ENCODE measurements at regions not wholly inside any gene's neighbourhood (a gene's known extent, or its start where the extent isn't known, plus 50 kb on each side); places are given as distances from the start of the nearest gene placed in this dataset.

- Histone ChIP-seq H3K27me3 (ENCODE audit: control insufficient read depth in 3 of 3, insufficient read depth in 3 of 3, low read length in 3 of 3) (no peaks in the 10 kb centered on the region), H3K27ac (ENCODE audit: low read depth in 1 of 3, low read length in 2 of 3) (no peak overlapping the region), H3K4me3 (ENCODE audit: low read depth in 1 of 3, low read length in 3 of 3) (no peak overlapping the region), H3K36me3 (ENCODE audit: control insufficient read depth in 3 of 3, insufficient read depth in 2 of 3, low read depth in 1 of 3, low read length in 3 of 3) (no peaks in the 10 kb centered on the region), H3K4me1 (ENCODE audit: control insufficient read depth in 3 of 3, insufficient read depth in 2 of 3, low read depth in 1 of 3, low read length in 2 of 3) (no peaks in the 10 kb centered on the region), H3K9me3 (ENCODE audit: control insufficient read depth in 2 of 2, insufficient read depth in 1 of 2, low read depth in 1 of 2, low read length in 1 of 2) (no peaks in the 10 kb centered on the region)
- no peak for FAIRE-seq
- 45 to 81% (median 56%) methylated on average over 1 of the region's 1 CpG for WGBS, 3 donors
- DNase-seq, result no peak
Observed at GRCh38 chr3:69650066-69650419, 89.2 kb upstream of the MITF start.

DNA sequence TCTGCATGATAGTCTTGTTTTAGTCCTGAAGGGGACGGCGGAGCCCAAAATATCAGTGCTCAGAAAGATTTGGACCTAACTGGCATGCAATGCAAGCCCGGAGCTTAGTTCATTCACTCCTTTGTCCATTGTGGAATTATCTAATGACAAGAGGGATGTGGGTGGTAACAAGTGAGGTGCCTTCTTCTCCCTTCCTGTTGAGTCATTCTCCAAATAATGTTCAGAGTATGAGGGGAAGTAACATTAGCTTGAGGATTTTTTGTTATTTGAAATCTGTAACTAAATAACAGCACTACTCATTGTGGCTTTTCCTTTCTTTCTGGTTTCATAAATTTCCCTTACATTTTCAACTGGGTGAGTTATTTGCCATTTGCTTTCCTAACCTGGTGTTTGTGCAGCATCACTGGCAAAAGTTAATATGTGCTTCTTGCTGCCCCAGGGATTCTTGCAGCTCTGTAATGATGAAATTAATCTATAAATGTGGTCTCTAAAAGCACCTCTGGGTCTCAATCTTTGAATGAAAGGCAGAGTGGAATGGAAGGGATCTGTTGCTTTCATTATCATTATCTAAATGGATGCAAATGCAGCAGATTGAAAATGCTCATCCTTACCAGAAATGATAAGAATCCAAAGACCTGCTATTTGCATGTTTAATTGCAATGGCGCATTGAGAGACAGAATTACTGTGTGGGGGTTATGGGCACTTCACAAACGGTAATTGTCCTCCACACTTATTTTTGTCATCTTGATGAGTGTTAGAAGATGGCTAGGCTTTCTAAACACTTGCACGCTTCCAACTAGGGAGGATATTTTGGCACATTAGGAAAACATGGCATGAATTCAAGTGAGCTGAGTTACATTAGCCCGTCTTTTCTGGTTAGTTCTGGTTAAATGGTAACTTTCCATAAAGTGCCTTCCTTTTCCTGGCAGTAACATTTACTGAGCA lies 89.9 kb upstream of the MITF start:
- Histone ChIP-seq H3K4me3 (ENCODE audit: low read depth in 1 of 3, low read length in 3 of 3) (no peak overlapping the region), H3K27ac (ENCODE audit: low read depth in 1 of 3, low read length in 2 of 3) (no peak overlapping the region), H3K27me3 (ENCODE audit: control insufficient read depth in 3 of 3, insufficient read depth in 3 of 3, low read length in 3 of 3) (no peaks in the 10 kb centered on the region), H3K4me1 (ENCODE audit: control insufficient read depth in 3 of 3, insufficient read depth in 2 of 3, low read depth in 1 of 3, low read length in 2 of 3) (no peaks in the 10 kb centered on the region), H3K9me3 (ENCODE audit: control insufficient read depth in 2 of 2, insufficient read depth in 1 of 2, low read depth in 1 of 2, low read length in 1 of 2) (no peaks in the 10 kb centered on the region), H3K36me3 (ENCODE audit: control insufficient read depth in 3 of 3, insufficient read depth in 2 of 3, low read depth in 1 of 3, low read length in 3 of 3) (no peaks in the 10 kb centered on the region)
- FAIRE-seq, result no peak
- WGBS, 3 donors, result 66 to 86% (median 73%) methylated on average over 7 of the region's 7 CpGs
- DNase-seq, result no peak

GRCh38 chr3:69648126-69648525 lies 91.1 kb upstream of the MITF start:
- Histone ChIP-seq H3K36me3 (ENCODE audit: control insufficient read depth in 3 of 3, insufficient read depth in 2 of 3, low read depth in 1 of 3, low read length in 3 of 3) (no peaks in the 10 kb centered on the region), H3K4me1 (ENCODE audit: control insufficient read depth in 3 of 3, insufficient read depth in 2 of 3, low read depth in 1 of 3, low read length in 2 of 3) (no peaks in the 10 kb centered on the region), H3K27me3 (ENCODE audit: control insufficient read depth in 3 of 3, insufficient read depth in 3 of 3, low read length in 3 of 3) (no peaks in the 10 kb centered on the region), H3K9me3 (ENCODE audit: control insufficient read depth in 2 of 2, insufficient read depth in 1 of 2, low read depth in 1 of 2, low read length in 1 of 2) (no peaks in the 10 kb centered on the region), H3K27ac (ENCODE audit: low read depth in 1 of 3, low read length in 2 of 3) (no peak overlapping the region), H3K4me3 (ENCODE audit: low read depth in 1 of 3, low read length in 3 of 3) (no peak overlapping the region)
- no peak for FAIRE-seq
- no peak for DNase-seq
- WGBS, 3 donors, result 51 to 95% (median 64%) methylated on average over 2 of the region's 2 CpGs

DNA sequence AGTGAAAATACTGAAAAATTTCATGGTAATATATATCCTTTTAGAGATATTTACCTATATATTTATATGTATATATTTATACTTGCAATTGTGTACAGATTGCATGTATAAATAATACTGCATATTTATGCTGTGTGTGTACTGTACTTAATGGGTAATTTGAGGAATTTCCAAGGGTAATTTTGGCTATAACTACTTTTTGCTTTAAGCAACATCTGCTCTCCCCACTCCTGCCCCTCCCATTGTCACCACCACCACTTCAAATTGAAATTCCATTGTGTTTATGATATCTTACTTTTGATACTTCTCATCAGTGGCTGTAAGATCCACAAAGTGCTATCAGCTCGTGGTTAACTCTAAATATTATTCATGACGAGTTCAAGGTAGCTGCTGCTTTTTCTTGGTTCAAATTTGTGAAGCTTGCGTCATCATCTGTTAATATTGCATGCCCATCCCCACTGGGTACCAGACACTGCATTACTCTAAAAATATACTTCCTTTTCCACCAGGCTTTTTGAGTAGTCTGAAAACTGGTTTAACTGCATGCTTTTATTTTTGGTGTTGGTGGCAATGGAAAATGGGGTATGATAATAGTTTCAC lies 91.7 kb upstream of the MITF start:
- no peak for FAIRE-seq

GRCh38 chr3:69647081-69647480 lies 92.2 kb upstream of the MITF start:
- H3K27ac ChIP-seq (ENCODE audit: low read depth in 1 of 3, low read length in 2 of 3), result no peak overlapping the region
- no peak for FAIRE-seq
- WGBS, 3 donors, result 83 to 95% (median 91%) methylated on average over 3 of the region's 3 CpGs

More for the DNA sequence above, 91.7 kb upstream of the MITF start:
- Histone ChIP-seq H3K4me3 (ENCODE audit: low read depth in 1 of 3, low read length in 3 of 3) (no peak overlapping the region), H3K27me3 (ENCODE audit: control insufficient read depth in 3 of 3, insufficient read depth in 3 of 3, low read length in 3 of 3) (no peaks in the 10 kb centered on the region), H3K9me3 (ENCODE audit: control insufficient read depth in 2 of 2, insufficient read depth in 1 of 2, low read depth in 1 of 2, low read length in 1 of 2) (no peaks in the 10 kb centered on the region), H3K4me1 (ENCODE audit: control insufficient read depth in 3 of 3, insufficient read depth in 2 of 3, low read depth in 1 of 3, low read length in 2 of 3) (no peaks in the 10 kb centered on the region), H3K27ac (ENCODE audit: low read depth in 1 of 3, low read length in 2 of 3) (no peak overlapping the region), H3K36me3 (ENCODE audit: control insufficient read depth in 3 of 3, insufficient read depth in 2 of 3, low read depth in 1 of 3, low read length in 3 of 3) (no peaks in the 10 kb centered on the region)
- no peak for DNase-seq
- 36 to 49% (median 42%) methylated on average over 3 of the region's 3 CpGs for WGBS, 3 donors

DNA sequence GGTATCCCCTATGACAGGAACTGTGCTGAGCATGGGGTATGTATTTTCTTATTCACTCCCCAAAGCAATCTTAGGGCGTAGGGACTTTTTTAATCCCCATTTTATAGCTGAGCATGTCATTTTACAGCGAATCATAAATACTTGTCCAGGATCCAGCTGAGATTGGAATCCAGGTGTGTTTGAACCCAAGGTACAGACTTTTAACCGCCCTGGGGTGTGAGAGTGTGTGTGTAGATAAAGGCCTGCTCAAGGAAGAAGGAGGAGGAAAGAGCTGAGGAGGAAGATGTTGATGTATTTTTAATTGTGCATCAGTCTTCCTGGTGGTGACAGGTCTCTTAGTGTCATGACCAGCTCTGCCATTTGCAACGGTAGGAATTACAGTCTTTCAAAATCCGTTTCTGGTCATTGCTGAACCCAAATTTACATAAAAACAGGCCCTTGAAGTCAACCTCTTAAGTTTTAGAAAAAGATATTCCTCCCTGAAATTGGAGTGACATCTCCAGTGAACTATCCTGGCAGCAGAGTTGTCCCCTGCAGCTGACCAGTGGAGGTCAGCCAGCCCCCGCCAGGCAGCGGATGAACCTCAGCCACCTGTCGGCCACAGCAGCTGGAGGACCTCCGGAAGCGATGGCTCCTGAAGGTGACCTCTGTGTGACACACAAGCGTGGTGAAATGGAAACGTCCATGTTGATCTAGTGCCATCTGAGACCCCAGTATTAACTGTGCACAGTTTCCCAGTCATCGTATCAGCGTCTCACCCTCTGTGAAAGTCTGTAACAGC lies 92.8 kb upstream of the MITF start:
- WGBS, 3 donors, result 66 to 80% (median 70%) methylated on average over 14 of the region's 14 CpGs
- Histone ChIP-seq H3K27me3 (ENCODE audit: control insufficient read depth in 3 of 3, insufficient read depth in 3 of 3, low read length in 3 of 3) (no peaks in the 10 kb centered on the region), H3K27ac (ENCODE audit: low read depth in 1 of 3, low read length in 2 of 3) (no peak overlapping the region), H3K4me1 (ENCODE audit: control insufficient read depth in 3 of 3, insufficient read depth in 2 of 3, low read depth in 1 of 3, low read length in 2 of 3) (no peaks in the 10 kb centered on the region), H3K4me3 (ENCODE audit: low read depth in 1 of 3, low read length in 3 of 3) (no peak overlapping the region), H3K9me3 (ENCODE audit: control insufficient read depth in 2 of 2, insufficient read depth in 1 of 2, low read depth in 1 of 2, low read length in 1 of 2) (no peaks in the 10 kb centered on the region), H3K36me3 (ENCODE audit: control insufficient read depth in 3 of 3, insufficient read depth in 2 of 3, low read depth in 1 of 3, low read length in 3 of 3) (no peaks in the 10 kb centered on the region)
- no peak for FAIRE-seq
- DNase-seq, result peak in 1 of 2 donors; percentile 96

More at GRCh38 chr3:69647081-69647480, 92.2 kb upstream of the MITF start:
- Histone ChIP-seq H3K9me3 (ENCODE audit: control insufficient read depth in 2 of 2, insufficient read depth in 1 of 2, low read depth in 1 of 2, low read length in 1 of 2) (no peaks in the 10 kb centered on the region), H3K27me3 (ENCODE audit: control insufficient read depth in 3 of 3, insufficient read depth in 3 of 3, low read length in 3 of 3) (no peaks in the 10 kb centered on the region), H3K4me1 (ENCODE audit: control insufficient read depth in 3 of 3, insufficient read depth in 2 of 3, low read depth in 1 of 3, low read length in 2 of 3) (no peaks in the 10 kb centered on the region), H3K4me3 (ENCODE audit: low read depth in 1 of 3, low read length in 3 of 3) (no peak overlapping the region), H3K36me3 (ENCODE audit: control insufficient read depth in 3 of 3, insufficient read depth in 2 of 3, low read depth in 1 of 3, low read length in 3 of 3) (no peaks in the 10 kb centered on the region)
- DNase-seq, result no peak

GRCh38 chr3:69642606-69643005 lies 96.7 kb upstream of the MITF start:
- 53 to 71% (median 60%) methylated on average over 5 of the region's 5 CpGs for WGBS, 3 donors
- no peak overlapping the region for H3K4me3 ChIP-seq (ENCODE audit: low read depth in 1 of 3, low read length in 3 of 3)
- no peak for DNase-seq
- no peak for FAIRE-seq
- H3K9me3 ChIP-seq (ENCODE audit: control insufficient read depth in 2 of 2, insufficient read depth in 1 of 2, low read depth in 1 of 2, low read length in 1 of 2), result no peaks in the 10 kb centered on the region
- no peaks in the 10 kb centered on the region for H3K4me1 ChIP-seq (ENCODE audit: control insufficient read depth in 3 of 3, insufficient read depth in 2 of 3, low read depth in 1 of 3, low read length in 2 of 3)
- no peak overlapping the region for H3K27ac ChIP-seq (ENCODE audit: low read depth in 1 of 3, low read length in 2 of 3)
- no peaks in the 10 kb centered on the region for H3K27me3 ChIP-seq (ENCODE audit: control insufficient read depth in 3 of 3, insufficient read depth in 3 of 3, low read length in 3 of 3)
- H3K36me3 ChIP-seq (ENCODE audit: control insufficient read depth in 3 of 3, insufficient read depth in 2 of 3, low read depth in 1 of 3, low read length in 3 of 3), result no peaks in the 10 kb centered on the region

DNA sequence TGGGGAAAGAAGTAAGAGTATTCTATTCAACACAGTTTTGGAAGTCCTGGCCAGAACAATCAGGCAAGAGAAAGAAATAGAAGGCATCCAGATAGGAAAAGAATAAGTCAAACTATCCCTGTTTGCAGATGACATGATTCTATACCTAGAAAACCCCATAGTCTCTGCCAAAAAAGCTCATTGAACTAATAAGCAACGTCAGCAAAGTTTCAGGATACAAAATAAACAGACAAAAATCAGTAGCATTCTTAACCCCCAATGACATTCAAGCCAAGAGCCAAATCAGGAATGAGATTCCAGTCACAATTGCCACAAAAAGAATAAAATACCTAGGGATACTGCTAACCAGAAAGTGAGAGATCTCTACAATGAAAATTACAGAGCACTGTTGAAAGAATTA lies 99.4 kb upstream of the MITF start:
- WGBS, 3 donors, result 39 to 56% (median 47%) methylated on average over 1 of the region's 1 CpG
- Histone ChIP-seq H3K9me3 (ENCODE audit: control insufficient read depth in 2 of 2, insufficient read depth in 1 of 2, low read depth in 1 of 2, low read length in 1 of 2) (no peaks in the 10 kb centered on the region), H3K4me1 (ENCODE audit: control insufficient read depth in 3 of 3, insufficient read depth in 2 of 3, low read depth in 1 of 3, low read length in 2 of 3) (no peaks in the 10 kb centered on the region), H3K27ac (ENCODE audit: low read depth in 1 of 3, low read length in 2 of 3) (no peak overlapping the region), H3K4me3 (ENCODE audit: low read depth in 1 of 3, low read length in 3 of 3) (no peak overlapping the region), H3K27me3 (ENCODE audit: control insufficient read depth in 3 of 3, insufficient read depth in 3 of 3, low read length in 3 of 3) (no peaks in the 10 kb centered on the region), H3K36me3 (ENCODE audit: control insufficient read depth in 3 of 3, insufficient read depth in 2 of 3, low read depth in 1 of 3, low read length in 3 of 3) (no peaks in the 10 kb centered on the region)
- DNase-seq (no peak), FAIRE-seq (no peak)

All from small intestine (tissue), 7 donors.